Fibroblast of the aortic adventitia (primary cell): ENCODE measurements at regions not wholly inside any gene's neighbourhood (a gene's known extent, or its start where the extent isn't known, plus 50 kb on each side); places are given as distances from the start of the nearest gene placed in this dataset.

Source experiments
- DNase-seq: peaks from one replicate; pipeline ENCODE4 v3.0.0-alpha.2; 2010; ENCODE audit warnings: low read depth
- H3K4me3 ChIP-seq: 2 replicates; pipeline ENCODE4 v1.5.1; 2011; ENCODE audit warnings: low read depth, mild to moderate bottlenecking, control low read depth, low read length, moderate library complexity
- CTCF ChIP-seq: IDR thresholded peaks from 2 replicates; pipeline ENCODE4 v1.5.1; 2011; ENCODE audit warnings: mild to moderate bottlenecking, low read length, control low read depth, inconsistent platforms; ENCODE audit not compliant: insufficient read depth

- no peak overlapping the region for H3K4me3 ChIP-seq
- no peak for DNase-seq
- TF ChIP-seq CTCF: no peak
These were observed 290.1 kb downstream of the TCERG1L start for GRCh38 chr10:131021246-131021895.

GRCh38 chr10:131021969-131022368 lies 289.6 kb downstream of the TCERG1L start:
- no peak for DNase-seq
- H3K4me3 ChIP-seq: no peak overlapping the region
- no peak for TF ChIP-seq CTCF

DNA sequence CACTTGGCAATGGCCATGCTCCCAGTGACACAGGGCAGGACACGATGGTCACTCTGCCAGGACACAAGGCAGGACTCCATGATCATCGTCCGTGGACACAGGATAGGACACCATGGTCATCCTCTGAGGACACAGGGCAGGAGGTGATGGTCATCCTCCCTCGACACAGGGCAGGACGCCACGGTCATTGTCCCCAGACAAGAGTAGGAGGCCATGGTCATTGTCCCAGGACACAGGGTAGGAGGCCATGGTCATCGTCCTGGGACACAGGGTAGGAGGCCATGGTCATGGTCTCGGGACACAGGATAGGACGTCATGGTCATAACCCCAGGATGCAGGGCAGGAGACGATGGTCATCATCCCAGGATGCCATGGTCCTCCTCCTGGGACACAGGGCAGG lies 289.2 kb downstream of the TCERG1L start:
- H3K4me3 ChIP-seq: no peak overlapping the region
- no peak for DNase-seq
- no peak for TF ChIP-seq CTCF

GRCh38 chr10:131022981-131023380 lies 288.5 kb downstream of the TCERG1L start:
- H3K4me3 ChIP-seq: no peak overlapping the region
- no peak for TF ChIP-seq CTCF
- no peak for DNase-seq

GRCh38 chr10:131024259-131025131 lies 287.0 kb downstream of the TCERG1L start:
- TF ChIP-seq CTCF: no peak
- DNase-seq: no peak
- H3K4me3 ChIP-seq: no peak overlapping the region

- no peak overlapping the region for H3K4me3 ChIP-seq
- DNase-seq: no peak
- no peak for TF ChIP-seq CTCF
These were observed 286.2 kb downstream of the TCERG1L start for GRCh38 chr10:131025333-131025732.
